Ishikawa (cell line): ENCODE measurements at regions not wholly inside any gene's neighbourhood (a gene's known extent, or its start where the extent isn't known, plus 50 kb on each side); places are given as distances from the start of the nearest gene placed in this dataset.

Source experiments
- CEBPB ChIP-seq: IDR thresholded peaks from 2 replicates; pipeline ENCODE4 v1.6.1; 2012
- CREB1 ChIP-seq: IDR thresholded peaks from 2 replicates; pipeline ENCODE4 v1.6.1; 2012; ENCODE audit warnings: low read depth
- EP300 ChIP-seq: IDR thresholded peaks from 2 replicates; pipeline ENCODE4 v1.6.1; 2012; ENCODE audit warnings: borderline replicate concordance
- FOXM1 ChIP-seq: IDR thresholded peaks from 2 replicates; pipeline ENCODE4 v1.6.1; 2012; ENCODE audit warnings: low read depth, borderline replicate concordance
- MAX ChIP-seq: IDR thresholded peaks from 2 replicates; pipeline ENCODE4 v1.6.1; 2012
- RAD21 ChIP-seq: IDR thresholded peaks from 2 replicates; pipeline ENCODE4 v1.6.1; 2012; ENCODE audit warnings: low read depth
- TAF1 ChIP-seq: IDR thresholded peaks from 2 replicates; pipeline ENCODE4 v1.6.1; 2012; ENCODE audit warnings: low read depth, mild to moderate bottlenecking
- TEAD4 ChIP-seq: IDR thresholded peaks from 2 replicates; pipeline ENCODE4 v1.6.1; 2012
- YY1 ChIP-seq: IDR thresholded peaks from 2 replicates; pipeline ENCODE4 v1.6.1; 2012; ENCODE audit warnings: low read depth
- ZBTB7A ChIP-seq: IDR thresholded peaks from 2 replicates; pipeline ENCODE4 v1.6.1; 2012; ENCODE audit warnings: low read depth

- TF ChIP-seq TEAD4 (no peak), ZBTB7A (no peak), CREB1 (no peak), EP300 (no peak), CEBPB (no peak), MAX (no peak), TAF1 (no peak), YY1 (no peak), RAD21 (no peak), FOXM1 (no peak)
Measured at GRCh38 chr13:83536153-83536552, 346.1 kb downstream of the SLITRK1 start.
